ENCODE measurements at regions not wholly inside any gene's neighbourhood (a gene's known extent, or its start where the extent isn't known, plus 50 kb on each side); places are given as distances from the start of the nearest gene placed in this dataset.

DNA sequence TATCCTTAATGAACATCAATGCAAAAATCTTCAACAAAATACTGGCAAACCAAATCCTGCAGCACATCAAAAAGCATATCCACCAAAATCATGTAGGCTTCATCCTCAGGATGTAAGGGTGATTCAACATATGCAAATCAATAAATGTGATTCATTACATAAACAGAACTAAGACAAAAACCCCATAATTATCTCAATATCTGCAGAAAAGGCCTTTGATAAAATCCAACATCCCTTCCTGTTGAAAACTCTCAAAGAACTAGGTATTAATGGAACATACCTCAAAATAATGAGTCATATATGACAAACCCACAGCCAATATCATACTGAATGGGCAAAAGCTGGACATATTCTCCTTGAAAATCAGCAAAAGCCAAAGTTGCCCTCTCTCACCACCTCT, 54.6 kb upstream of the DEPDC1 start:
- no peak for DNase-seq (ENCODE audit: low spot score)

DNA sequence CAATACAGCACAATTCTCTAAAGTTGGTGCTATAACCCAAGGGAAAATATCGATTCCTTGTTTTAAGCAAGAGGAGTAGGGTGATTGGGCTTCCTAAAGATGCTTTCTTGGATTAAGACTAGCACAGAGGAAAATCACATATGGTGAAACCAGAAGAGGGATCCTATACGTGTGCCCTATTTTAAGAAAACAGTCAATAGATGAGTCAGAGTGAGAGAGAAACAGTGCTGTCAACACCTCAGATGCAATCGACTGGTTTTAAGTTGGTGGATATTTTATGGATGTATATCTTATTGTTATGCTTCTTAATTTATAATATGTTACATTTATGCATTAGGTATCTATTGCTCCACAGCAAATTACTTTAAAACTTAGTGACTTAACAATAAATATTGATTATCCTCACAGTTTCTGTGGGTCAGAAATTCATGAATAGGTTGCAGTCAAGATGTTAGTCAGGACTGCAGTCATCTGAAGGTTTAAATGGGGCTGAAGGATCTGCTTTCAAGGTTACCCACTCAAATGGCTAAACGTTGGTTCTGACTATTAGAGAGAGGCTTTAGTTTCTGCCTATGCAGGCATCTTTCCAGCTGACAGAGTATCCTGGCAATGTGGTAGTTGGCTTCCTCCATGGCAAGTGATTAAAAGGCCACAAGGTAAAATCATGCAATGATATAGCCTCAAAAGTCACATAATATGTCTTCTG, 61.6 kb upstream of the DEPDC1 start:
- no peak for DNase-seq (ENCODE audit: low spot score)

DNA sequence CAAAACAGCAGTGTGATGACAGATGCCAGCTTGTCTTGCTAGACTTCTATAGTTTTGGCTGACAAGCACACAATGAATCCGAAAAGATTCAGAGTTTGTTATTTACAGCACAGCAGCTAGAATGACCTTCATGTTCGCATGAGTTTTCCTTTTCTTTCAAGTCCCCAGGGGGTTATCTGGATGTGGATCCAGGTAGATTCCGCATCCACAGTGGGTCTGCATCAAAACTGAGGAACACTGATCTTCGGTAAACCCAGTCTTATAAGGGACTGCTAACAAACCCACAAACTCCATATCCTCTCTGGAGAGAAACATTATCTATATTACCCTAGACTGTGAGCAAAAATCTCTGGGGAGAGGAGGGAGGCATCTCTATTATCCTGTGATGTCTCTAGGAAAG, 69.0 kb upstream of the DEPDC1 start:
- DNase-seq (ENCODE audit: low spot score): no peak

DNA sequence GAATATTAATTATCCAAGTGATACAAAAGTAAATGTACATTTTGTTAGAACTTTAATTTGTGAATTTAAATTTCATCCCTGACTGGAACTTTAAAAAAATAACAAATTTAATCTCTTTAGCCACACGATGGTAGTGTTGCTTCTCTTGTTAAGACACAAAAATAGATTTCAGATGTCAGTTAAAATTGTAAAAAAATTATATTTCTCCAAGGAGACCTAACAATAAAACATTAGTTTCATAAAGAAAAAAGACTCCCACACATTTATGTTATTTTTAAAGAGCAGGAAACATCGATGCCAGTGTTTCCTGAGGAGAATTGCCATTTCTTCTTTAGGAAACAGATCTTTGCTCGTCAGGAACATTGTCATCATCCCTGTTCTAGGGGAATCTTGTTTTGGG, 74.0 kb upstream of the DEPDC1 start:
- DNase-seq (ENCODE audit: low spot score): peak; percentile 20

DNA sequence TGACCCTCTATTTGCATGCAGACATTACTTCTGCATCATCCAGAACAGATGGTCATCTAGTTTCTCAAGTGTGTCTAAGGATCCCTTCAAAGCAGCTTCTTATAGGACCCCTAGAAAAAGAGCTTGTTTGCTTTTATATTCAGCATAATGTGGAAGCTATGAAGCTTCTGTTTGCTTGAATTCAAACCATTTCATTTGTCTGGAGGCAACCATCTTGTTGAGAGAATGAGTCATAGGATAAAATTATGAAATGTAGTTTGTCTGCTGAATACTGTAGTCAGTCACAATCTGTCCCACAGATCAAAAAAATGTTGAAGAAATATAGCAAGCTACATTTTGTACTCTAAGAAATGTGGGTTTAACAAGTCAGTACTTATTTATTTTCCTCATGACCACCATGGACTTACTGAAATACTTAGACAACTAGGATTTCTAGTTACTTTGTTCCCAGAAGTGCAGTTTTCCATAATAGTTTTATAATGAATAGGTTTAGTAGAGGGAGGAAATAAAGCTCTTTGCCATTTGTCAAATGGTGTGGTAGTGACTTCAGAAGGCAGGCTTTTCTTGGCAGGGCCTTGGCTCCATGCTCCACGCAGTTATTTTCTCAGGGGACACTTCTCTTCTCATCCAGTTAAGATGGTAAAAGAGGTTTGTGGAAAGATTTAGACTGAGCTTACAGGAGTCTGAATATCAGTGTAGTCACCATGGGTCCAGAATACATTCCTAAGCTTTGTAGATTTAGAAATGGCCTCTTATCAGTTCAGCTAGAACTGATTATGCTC, 74.8 kb upstream of the DEPDC1 start:
- peak; percentile 6 for DNase-seq (ENCODE audit: low spot score)

DNA sequence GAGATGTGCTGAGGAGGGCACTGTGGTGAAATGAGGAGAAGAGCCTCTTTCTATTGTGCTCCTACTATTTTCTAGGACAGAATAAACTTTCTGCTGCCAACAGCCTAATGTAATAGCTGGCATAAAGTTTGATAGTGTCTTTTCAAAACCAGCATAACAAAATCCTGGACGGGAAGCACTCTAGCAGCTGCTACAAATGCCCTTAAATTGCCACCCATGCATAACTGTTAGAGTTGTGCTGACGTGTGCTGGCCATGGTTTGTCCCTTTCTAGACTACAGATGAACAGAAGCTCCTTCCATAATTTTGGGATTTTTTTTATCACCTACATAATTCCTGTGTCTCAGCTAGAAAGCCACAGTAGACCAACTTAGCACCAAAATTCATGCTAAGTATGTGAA, 88.5 kb upstream of the DEPDC1 start:
- no peak for DNase-seq (ENCODE audit: low spot score)

DNA sequence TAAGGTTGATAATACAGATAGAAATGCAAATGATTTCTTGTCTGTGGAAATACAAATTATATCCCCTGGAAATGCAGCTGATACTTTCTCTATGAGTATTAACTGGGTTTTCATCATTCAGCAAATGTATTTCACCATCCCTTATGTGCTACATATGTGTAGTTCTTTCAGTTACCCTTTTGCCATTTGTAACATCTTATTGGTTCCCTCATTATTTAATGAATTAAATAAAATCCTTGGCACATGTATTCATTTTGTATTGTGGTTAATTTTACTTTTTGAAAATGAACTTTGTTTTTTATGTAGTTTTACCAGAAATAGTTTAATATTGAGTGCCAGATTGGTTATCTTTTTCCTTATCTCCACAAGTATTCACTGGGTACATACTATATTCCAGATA, 89.9 kb upstream of the DEPDC1 start:
- DNase-seq (ENCODE audit: low spot score): no peak

DNA sequence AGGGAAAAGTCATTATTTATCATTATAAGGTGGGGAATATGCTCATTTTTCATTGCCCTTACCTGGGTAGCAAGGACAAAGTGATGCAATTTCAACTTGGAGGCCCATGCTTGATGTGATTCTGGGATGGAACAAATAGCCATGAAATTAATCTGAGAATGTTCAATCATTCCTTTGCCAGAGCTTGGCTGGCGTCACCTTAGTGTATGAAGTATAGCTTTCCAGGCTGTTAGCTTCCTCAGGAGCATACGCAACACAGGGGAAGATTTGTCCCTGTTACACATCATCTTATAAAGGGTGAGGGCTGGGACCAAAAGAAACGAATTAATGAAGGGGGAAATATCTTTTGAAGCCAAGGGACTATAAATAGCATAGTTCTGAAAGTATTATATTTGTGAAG, 91.4 kb upstream of the DEPDC1 start:
- DNase-seq (ENCODE audit: low spot score): no peak

DNA sequence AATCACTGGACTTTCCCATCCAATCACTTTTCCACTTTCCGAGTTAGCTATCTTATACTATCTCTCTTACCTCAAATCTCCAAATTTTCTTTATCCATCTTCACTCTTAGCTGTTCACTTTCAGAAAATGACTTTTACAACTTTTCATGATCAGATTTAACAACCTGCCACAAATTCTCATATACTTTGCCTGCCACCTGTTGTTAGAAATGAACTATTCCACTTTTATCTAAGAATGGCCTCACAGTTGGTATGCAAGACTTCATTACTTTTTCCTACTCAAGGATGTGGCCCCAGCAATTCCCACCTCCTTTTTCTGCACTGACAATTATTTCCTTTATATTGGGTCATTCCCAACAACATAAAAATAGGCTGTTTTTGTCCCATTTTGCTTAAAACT, 93.6 kb upstream of the DEPDC1 start:
- DNase-seq (ENCODE audit: low spot score): no peak

DNA sequence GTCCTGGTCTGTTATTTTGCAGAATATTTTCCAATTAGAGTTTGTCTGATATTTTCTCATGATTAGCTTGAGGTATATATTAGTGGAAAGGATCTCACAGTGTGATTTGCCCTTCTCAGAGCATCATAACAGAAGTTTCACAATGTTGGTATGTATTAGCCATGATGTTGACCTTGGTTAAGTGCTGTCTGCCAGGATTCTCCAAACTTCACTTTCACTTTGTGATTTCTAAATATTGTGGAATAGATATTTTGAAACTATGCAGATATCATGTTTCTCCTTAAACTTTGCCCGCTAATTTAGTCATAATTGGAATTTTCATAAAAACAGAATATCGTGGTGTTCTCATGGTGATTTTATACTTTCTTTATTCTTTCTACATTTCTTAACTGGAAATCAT, 98.0 kb upstream of the DEPDC1 start:
- no peak for DNase-seq (ENCODE audit: low spot score)

DNA sequence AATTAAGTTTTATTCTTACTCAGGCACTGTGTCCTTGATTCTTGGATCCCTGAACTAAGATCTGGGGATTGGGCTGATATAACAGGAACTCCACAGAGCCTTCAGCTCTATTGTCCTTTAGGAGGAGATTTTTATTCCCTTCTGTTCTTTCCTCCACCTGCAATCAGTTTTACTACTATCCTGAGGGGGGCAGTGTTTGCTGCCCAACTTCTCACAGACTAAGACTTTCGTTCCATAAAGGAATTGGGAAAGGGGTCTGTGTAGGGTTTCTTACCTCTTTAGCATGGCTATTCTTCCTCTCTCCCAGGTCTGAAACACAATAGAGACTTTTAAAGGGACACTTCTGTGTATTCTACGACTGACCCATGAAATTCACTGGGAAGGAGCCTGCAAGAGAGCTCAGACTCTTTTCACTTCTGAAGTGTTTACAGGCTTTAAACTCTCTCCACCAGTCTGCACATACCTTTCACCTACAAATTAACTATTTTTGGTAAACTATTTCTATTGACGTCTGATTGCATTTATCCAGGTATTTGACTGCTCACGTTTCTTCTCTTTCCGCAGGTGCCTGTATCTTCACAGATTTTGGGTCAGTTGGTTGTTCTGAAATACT, 103.3 kb upstream of the DEPDC1 start:
- DNase-seq (ENCODE audit: low spot score): no peak

DNA sequence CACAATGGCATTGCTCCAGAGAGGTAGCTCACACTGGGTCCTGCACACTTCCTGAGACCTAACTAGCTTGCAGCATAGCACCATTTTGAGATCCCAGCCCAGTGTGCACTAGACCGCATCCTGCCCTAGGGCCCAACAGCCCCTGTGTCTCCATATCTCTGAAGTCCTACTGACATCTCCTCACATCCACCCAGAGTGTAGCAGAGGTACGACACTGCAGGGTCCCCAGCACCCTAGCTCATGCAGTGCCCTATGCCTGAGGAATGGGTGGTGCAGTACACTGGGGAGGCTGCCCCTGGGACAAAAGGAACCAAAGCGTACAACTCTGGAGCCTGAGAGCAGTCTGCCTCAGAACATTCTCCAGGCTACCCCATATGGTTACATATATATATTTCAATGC, 111.4 kb upstream of the DEPDC1 start:
- DNase-seq (ENCODE audit: low spot score): no peak

DNA sequence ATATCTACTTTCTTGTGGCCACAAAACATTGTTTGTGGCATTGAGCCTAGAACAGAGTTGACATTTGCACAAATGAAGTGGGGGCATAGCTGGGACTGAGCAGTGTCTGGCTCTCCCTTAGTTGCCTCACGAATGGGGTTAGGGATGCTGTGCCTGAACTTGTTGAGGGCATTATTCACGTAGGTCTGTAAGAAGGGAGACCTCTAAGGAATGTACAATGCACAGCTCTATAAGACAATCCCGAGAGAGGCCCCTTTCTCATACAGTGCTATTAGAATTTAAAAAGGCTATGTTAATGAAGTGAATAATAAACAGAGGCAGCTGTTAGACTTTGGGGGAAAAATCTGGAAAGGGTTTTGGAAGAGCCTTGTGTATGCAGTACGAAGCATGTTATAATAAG, 118.4 kb upstream of the DEPDC1 start:
- DNase-seq (ENCODE audit: low spot score): no peak

DNA sequence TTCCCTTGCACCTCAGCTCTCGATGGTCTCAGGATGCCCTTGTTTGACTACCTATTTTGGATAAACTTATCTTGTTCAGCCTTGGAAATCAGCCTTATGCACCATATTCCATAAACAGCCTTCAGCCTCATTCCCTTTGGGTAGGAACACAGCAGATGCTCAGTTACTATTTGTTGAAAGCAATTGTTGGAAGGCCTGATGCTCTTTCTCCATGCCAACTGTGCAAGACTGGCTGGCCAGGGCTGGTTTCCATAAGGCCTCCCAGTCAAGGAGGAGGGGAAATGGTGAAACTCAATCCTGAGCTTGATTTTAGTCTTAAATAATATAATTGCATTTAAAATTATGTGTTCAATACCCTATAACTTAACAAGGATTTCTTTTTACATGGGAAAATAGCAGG, 121.1 kb upstream of the DEPDC1 start:
- no peak for DNase-seq (ENCODE audit: low spot score)

DNA sequence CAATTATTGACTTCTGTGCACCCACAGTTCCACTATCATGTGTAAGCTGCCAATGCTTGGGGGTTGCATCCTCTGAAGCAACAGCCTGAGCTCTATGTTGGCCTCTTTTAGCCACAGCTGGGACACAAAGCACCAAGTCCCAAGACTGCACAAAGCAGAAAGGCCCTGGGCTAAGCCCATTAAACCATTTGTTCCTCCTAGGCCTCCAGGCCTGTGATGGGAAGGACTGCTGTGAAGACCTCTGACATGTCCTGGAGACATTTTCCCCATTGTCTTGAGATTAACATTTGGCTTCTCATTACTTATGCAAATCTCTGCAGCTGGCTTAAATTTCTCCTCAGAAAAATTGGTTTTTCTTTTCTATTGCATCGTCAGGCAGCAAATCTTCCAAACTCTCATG, 123.7 kb upstream of the DEPDC1 start:
- DNase-seq (ENCODE audit: low spot score): no peak

DNA sequence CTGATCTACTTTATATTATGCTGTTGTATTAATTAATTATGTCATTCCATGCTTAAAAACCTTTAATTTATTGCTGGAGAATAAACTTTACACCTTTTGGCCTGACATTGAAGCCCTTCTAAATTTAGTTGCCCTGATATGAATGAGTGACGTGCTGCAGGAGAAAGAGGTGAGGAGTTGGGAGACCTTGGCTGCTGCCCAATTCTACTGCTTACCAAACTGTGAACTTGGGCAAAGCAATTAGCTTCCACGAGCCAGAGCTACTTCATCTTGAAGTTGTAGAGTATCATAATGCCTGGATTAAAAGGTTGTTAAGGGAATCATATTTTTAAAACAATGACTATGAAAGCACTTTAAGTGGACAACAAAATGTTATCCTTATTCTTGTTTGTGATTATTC, 126.8 kb upstream of the DEPDC1 start:
- DNase-seq (ENCODE audit: low spot score): no peak

DNA sequence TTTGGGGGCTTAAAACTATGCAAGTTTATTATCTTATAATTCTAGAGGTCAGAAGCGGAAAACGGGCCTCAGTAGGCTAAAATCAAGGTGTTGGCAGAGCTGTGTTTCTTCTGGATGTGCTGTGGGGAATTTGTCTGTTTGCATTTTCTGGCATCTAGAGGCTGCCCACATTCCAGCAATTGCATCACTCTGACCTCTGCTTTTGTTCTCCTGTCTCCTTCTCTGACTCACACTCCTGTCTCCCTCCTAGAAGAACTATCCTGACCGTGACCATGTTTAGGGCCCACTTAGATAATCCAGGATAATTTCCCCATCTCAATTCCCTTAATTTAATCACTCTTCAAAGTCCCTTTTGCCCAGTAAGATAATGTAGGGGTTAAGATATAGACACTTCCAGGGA, 127.4 kb upstream of the DEPDC1 start:
- no peak for DNase-seq (ENCODE audit: low spot score)

DNA sequence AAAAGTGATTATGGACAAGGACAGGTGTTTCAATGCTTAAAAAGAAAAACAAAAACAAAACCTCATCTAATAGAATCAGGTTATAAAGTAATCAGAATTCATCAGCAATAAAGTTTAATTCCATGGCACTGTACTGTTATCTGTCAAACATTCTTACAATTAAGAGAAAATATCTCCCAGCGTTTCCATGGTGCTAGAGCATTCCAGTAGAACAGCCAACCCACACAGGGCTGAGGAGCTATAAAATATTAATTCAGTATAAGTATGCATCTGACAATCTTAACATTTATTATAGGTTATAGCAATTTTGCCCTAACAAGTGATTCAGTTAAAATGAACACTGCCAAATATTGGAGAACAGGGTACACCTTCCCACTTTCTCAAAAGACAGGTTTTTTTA, 128.7 kb upstream of the DEPDC1 start:
- DNase-seq (ENCODE audit: low spot score): peak; percentile 67

DNA sequence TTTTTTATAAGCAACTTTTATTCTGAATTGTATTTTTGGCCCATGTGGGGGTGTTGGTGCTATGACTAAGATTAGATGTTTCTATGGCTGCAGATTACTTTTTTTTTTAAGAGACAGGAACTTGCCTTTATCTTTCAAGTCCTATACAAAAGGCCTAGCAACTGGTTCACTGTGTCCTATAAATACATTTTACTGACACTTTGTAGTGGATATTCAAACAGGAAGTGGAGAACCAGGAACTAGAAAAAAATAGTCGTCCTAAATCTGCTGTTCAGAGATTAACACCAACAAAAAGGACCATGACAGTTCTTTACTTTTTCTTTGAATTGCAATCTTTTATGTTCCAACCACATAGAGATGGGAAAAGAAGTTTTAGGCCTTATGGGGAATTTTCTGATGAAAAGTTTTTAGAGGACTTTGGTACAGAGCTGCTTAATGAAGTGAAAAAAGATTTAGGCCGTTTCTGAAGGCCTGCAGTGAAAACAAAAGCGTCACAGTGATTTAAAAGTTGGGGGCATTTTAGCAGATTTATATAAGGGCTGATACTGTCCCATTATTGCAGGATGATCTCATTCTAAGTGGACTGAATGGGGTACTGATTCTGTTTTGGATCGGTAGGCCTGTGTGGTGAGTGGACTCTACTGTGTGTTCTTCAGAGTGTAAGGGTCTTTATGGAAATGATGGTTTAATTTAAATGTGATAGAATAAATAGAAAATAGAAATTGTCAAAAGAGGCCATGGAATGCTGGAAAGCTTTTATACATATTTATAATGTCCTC, 136.4 kb upstream of the DEPDC1 start:
- no peak for DNase-seq (ENCODE audit: low spot score)

DNA sequence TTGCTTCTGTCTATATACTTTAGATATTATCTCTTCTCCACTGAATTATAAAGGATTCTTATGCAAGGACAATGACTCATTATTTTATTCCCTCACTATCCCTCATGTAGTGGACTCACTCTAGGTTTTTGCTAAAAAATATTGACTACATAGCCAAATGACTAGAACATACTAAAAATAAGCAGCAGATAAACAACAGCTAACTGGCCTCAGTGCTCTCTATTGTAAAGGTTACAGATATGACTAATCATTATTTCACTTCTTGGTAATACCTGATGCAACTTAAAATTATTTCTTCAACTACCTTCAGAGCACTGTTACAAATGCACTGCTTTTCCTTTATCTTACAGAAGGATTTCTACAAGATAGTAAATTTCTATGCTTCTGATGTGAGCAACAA, 147.6 kb upstream of the DEPDC1 start:
- DNase-seq (ENCODE audit: low spot score): no peak

DNA sequence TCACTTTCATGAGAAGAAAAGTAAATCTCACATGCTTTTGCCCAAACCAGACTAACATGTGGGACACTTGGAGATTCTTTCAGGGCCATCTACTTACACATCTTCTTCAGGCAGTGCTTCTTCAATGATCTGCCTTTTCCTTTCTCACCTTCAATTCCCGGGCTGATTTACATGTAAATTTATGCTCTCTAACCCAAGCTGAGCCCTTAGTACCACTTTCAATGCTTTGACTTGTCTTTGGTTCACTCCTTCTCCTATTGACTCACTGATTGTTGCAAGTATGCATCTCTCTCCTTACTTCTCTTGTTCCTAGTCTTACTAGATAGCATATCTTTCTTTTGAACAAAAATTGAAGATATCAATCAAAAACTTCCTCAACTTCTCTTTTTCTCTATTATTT, 154.2 kb upstream of the DEPDC1 start:
- no peak for DNase-seq (ENCODE audit: low spot score)

DNA sequence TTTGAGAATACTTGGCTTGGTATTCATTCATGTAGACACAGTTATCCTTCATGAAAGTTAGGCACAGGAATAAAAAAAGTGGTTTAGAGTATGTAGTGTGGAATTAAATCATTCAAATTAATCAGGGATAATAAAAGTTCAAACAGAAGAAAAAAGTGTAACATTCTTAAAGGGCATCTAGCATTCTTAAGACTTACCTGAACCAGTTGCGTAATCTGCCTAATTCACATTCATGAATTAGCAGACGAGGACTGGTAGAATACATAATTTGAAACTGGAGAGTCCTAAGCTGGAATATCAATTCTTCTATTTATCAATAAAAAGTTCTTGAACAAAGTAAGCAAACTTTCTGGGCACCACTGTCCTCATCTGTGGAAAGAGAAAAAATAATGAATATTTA, 157.0 kb upstream of the DEPDC1 start:
- no peak for DNase-seq (ENCODE audit: low spot score)

DNA sequence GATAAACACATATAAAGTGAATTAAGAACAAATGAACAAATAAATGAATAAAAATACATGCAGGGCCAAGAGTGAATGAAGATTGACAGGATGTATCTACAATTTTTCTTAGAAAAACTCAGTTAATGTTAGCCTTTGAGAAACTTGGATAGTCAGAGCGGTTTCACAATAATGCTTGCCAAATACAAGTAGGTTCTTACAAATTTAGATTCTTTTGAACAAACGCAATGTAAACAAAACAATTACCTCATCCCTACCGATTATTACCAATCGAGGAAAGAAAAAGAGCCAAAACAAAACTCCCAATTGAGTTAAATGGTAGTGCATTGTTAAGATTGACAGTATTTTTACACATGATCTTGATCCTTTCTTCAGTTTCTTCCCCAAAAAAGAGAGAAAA, 176.9 kb upstream of the DEPDC1 start:
- DNase-seq (ENCODE audit: low spot score): no peak
